OCI-LY7 (cell line): ENCODE measurements at regions not wholly inside any gene's neighbourhood (a gene's known extent, or its start where the extent isn't known, plus 50 kb on each side); places are given as distances from the start of the nearest gene placed in this dataset.
A peak's percentile ranks its signal among the peaks of the same experiment; 100 is the strongest.

ENCODE experiments used
- BruUV-seq: library from RNA; stranded (reverse); fragments of 400-500 nt; replicated peaks from 2 replicates; lab custom pipeline; 2021; lab: Mats Ljungman, UMichigan
- CTCF ChIA-PET: fragments of 300-600 bp; sonication (Branson Sonifier 250); formaldehyde crosslinking; loops from one replicate; lab custom pipeline; 2022; ENCODE audit warnings: antibody characterized with exemption; ENCODE audit not compliant: unreplicated experiment; lab: Charles Lee
- POLR2A ChIA-PET: fragments of 300-600 bp; sonication (Branson Sonifier 250); formaldehyde crosslinking; loops from one replicate; lab custom pipeline; 2022; ENCODE audit warnings: antibody characterized with exemption; lab: Charles Lee
- DNase-seq: peaks from one replicate; pipeline ENCODE4 v3.0.0-alpha.2; 2015; ENCODE audit warnings: low spot score
- H2AFZ ChIP-seq: fragments of 200-600 bp; sonication (generic), shearing (Covaris generic); 2 replicates; pipeline ENCODE4 v1.6.1; 2014; ENCODE audit warnings: mild to moderate bottlenecking, antibody characterized with exemption, low read length, moderate library complexity
- H3K27ac ChIP-seq: fragments of 200-600 bp; sonication (generic); 2 replicates; pipeline ENCODE4 v1.5.1; 2014; ENCODE audit warnings: mixed run types, low read depth, mild to moderate bottlenecking, moderate library complexity, low read length, inconsistent platforms; ENCODE audit not compliant: poor library complexity, severe bottlenecking
- H3K36me3 ChIP-seq: fragments of 200-600 bp; sonication (generic); 2 replicates; pipeline ENCODE4 v1.6.1; 2014; ENCODE audit warnings: mild to moderate bottlenecking, antibody characterized with exemption, low read length, moderate library complexity, mixed read lengths; ENCODE audit not compliant: insufficient read depth
- H3K4me1 ChIP-seq: fragments of 200-600 bp; sonication (generic); 2 replicates; pipeline ENCODE4 v1.5.1; 2014; ENCODE audit warnings: mild to moderate bottlenecking, low read length; ENCODE audit not compliant: insufficient read depth, poor library complexity, severe bottlenecking
- H3K4me2 ChIP-seq: fragments of 200-600 bp; sonication (generic); 2 replicates; pipeline ENCODE4 v1.6.1; 2014; ENCODE audit warnings: mild to moderate bottlenecking, low read length
- H3K4me3 ChIP-seq: fragments of 200-600 bp; sonication (generic); 2 replicates; pipeline ENCODE4 v1.5.1; 2014; ENCODE audit warnings: mild to moderate bottlenecking, low read depth, low read length; ENCODE audit not compliant: poor library complexity, severe bottlenecking
- H3K79me2 ChIP-seq: fragments of 200-600 bp; sonication (generic); 2 replicates; pipeline ENCODE4 v1.6.1; 2016; ENCODE audit warnings: low read depth, mild to moderate bottlenecking, low read length, moderate library complexity, mixed read lengths; ENCODE audit not compliant: insufficient read depth
- H3K9me2 ChIP-seq: fragments of 200-600 bp; sonication (generic); 2 replicates; pipeline ENCODE4 v1.6.1; 2016; ENCODE audit warnings: mild to moderate bottlenecking, low read length, mixed read lengths; ENCODE audit not compliant: insufficient read depth
- H3K9me3 ChIP-seq: fragments of 200-600 bp; sonication (generic); 2 replicates; pipeline ENCODE4 v1.6.1; 2014; ENCODE audit warnings: mild to moderate bottlenecking, mixed run types, low read length, mixed read lengths
- H4K20me1 ChIP-seq: fragments of 200-600 bp; sonication (generic); 2 replicates; pipeline ENCODE4 v1.6.1; 2014; ENCODE audit warnings: mild to moderate bottlenecking, antibody characterized with exemption, low read length, moderate library complexity, mixed read lengths; ENCODE audit not compliant: insufficient read depth
- EZH2phosphoT487 ChIP-seq: fragments of 200-600 bp; sonication (generic); IDR thresholded peaks from 2 replicates; pipeline ENCODE4 v1.6.1; 2018; ENCODE audit warnings: low read depth, borderline replicate concordance, mild to moderate bottlenecking, mixed run types, antibody characterized with exemption, low read length, moderate library complexity, mixed read lengths
- intact Hi-C: fragments of 100-400 bp; cut with micrococcal nuclease; formaldehyde crosslinking; loops from one replicate; pipeline ENCODE4 v1.10.0; 2022; ENCODE audit not compliant: unreplicated experiment
- TF ChIP-seq, protein P1 (sequence below): fragments of 200-600 bp; sonication (generic); conservative IDR thresholded peaks from 2 replicates; pipeline ENCODE4 v1.5.1; 2014; ENCODE audit warnings: mild to moderate bottlenecking, antibody characterized with exemption, low read length, moderate library complexity, mixed read lengths

DNA sequence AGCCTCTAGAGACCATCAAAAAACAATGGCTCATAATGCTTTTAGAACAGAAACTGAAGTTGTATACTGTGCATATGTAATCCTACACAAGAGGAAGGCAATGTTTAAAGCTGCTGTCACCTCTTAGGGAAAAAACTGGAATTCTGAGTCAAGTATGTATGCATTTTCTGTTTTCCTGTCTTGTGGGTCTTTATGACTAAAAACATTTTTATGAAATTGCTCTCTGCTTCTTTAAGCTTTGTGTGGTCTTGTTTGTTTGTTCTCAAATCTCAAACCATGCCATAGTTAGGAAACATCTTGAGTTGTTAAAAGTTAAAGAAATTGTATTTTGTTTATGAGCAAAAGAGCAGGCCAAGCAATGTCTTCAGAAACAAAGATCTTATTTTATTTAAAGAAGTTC lies 80.9 kb upstream of the SOX2 start:
- POLR2A ChIA-PET: no interaction called here
- Histone ChIP-seq H3K4me3 (no peak overlapping the region), H3K9me2 (no peaks in the 10 kb centered on the region), H3K4me2 (no peak overlapping the region), H3K79me2 (no peaks in the 10 kb centered on the region), H3K36me3 (no peaks in the 10 kb centered on the region), H3K9me3 (no peaks in the 10 kb centered on the region), H3K27ac (no peak overlapping the region), H3K4me1 (no peaks in the 10 kb centered on the region), H2AFZ (no peak overlapping the region), H4K20me1 (no peaks in the 10 kb centered on the region)
- intact Hi-C loops: no loop called here
- CTCF ChIA-PET: no interaction called here
- no peak for TF ChIP-seq EZH2phosphoT487
- TF ChIP-seq, protein P1, sequence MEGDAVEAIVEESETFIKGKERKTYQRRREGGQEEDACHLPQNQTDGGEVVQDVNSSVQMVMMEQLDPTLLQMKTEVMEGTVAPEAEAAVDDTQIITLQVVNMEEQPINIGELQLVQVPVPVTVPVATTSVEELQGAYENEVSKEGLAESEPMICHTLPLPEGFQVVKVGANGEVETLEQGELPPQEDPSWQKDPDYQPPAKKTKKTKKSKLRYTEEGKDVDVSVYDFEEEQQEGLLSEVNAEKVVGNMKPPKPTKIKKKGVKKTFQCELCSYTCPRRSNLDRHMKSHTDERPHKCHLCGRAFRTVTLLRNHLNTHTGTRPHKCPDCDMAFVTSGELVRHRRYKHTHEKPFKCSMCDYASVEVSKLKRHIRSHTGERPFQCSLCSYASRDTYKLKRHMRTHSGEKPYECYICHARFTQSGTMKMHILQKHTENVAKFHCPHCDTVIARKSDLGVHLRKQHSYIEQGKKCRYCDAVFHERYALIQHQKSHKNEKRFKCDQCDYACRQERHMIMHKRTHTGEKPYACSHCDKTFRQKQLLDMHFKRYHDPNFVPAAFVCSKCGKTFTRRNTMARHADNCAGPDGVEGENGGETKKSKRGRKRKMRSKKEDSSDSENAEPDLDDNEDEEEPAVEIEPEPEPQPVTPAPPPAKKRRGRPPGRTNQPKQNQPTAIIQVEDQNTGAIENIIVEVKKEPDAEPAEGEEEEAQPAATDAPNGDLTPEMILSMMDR: no peak
- no peak for DNase-seq
- no TSS peak for BruUV-seq

DNA sequence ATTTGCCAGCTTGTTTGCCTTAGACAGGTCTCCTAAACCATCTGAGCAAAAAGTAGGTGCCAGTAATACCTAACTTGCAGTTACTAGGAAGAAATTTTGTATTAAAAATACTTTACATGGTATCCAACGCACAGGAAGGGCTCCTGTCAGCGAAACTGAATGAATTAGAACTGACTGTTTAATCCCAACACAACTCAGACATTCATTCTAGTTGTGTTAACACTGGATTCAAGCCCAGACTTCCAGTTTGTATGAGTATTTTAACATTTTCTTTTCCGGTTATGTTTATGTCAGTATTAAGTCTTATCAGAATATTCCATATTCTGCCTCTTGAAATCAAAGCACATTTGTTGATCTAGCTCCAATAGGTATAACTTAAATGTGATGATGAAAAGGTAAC lies 82.0 kb upstream of the SOX2 start:
- POLR2A ChIA-PET: interaction anchor here (0.9 kb wide), 1 partner anchor 10 kb away, joined by 3 read pairs; no protein-coding TSS in a partner anchor
- no TSS peak for BruUV-seq
- TF ChIP-seq, protein P1: no peak
- no peak for TF ChIP-seq EZH2phosphoT487
- H2AFZ ChIP-seq: 0 out of 2 replicates have a peak overlapping the region, but pooled peaks have one; percentile 38
- no peaks in the 10 kb centered on the region for H3K79me2 ChIP-seq
- no peaks in the 10 kb centered on the region for H3K36me3 ChIP-seq
- H3K27ac ChIP-seq: no peak overlapping the region
- no peak overlapping the region for H3K4me3 ChIP-seq
- DNase-seq: no peak
- H4K20me1 ChIP-seq: no peaks in the 10 kb centered on the region
- H3K9me2 ChIP-seq: no peaks in the 10 kb centered on the region
- H3K4me2 ChIP-seq: no peak overlapping the region
- CTCF ChIA-PET: no interaction called here
- H3K9me3 ChIP-seq: no peaks in the 10 kb centered on the region
- H3K4me1 ChIP-seq: no peaks in the 10 kb centered on the region
- intact Hi-C loops: no loop called here

DNA sequence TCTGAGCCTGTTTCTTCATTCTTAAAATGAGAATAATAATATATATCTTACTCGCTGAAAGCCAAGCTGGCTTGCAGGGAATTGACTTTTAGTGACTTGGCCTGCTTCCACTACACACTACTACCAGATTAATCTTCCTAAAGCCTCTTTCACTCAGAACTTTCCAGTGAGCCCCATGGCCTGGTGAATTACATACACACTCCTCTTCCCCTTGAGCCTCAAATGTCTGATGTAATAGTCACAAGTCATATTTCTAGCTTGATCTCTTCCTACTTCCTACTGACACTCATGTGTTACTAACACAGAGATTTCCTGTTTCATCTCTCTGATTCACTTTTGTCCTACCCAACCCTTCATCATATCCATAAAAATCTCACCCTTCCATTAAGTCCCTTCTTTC lies 82.7 kb upstream of the SOX2 start:
- H4K20me1 ChIP-seq: no peaks in the 10 kb centered on the region
- H3K4me3 ChIP-seq: no peak overlapping the region
- H3K4me1 ChIP-seq: no peaks in the 10 kb centered on the region
- H3K4me2 ChIP-seq: no peak overlapping the region
- ChIA-PET CTCF (no interaction called here), POLR2A (no interaction called here)
- no peak for DNase-seq
- no peak for TF ChIP-seq EZH2phosphoT487
- TF ChIP-seq, protein P1: no peak
- no peaks in the 10 kb centered on the region for H3K9me3 ChIP-seq
- no peak overlapping the region for H3K27ac ChIP-seq
- no peaks in the 10 kb centered on the region for H3K36me3 ChIP-seq
- peak overlapping the region; percentile 38; the same call in 1 of the 2 replicates for H2AFZ ChIP-seq
- no TSS peak for BruUV-seq
- H3K9me2 ChIP-seq: no peaks in the 10 kb centered on the region
- H3K79me2 ChIP-seq: no peaks in the 10 kb centered on the region
- intact Hi-C loops: no loop called here
